Glutamatergic neuron (in vitro differentiated cells): ENCODE measurements at regions not wholly inside any gene's neighbourhood (a gene's known extent, or its start where the extent isn't known, plus 50 kb on each side); places are given as distances from the start of the nearest gene placed in this dataset.
"Not testable (repeated sequence)": the region's sequence is repeated elsewhere in the genome, so short reads cannot be mapped to it uniquely, and the experiment has no call there.

Source experiments
- DNase-seq: peaks from one replicate; pipeline ENCODE4 v3.0.0; 2022
- H3K27ac Mint-ChIP-seq: one replicate; pipeline ENCODE4 v1.8.0; 2020; ENCODE audit warnings: mild to moderate bottlenecking, mixed read lengths, inconsistent platforms; ENCODE audit not compliant: unreplicated experiment
- H3K27me3 Mint-ChIP-seq: one replicate; pipeline ENCODE4 v1.8.0; 2020; ENCODE audit warnings: mild to moderate bottlenecking, moderate library complexity, mixed read lengths, inconsistent platforms; ENCODE audit not compliant: unreplicated experiment
- H3K36me3 Mint-ChIP-seq: one replicate; pipeline ENCODE4 v1.8.0; 2020; ENCODE audit warnings: mild to moderate bottlenecking, mixed read lengths, inconsistent platforms; ENCODE audit not compliant: unreplicated experiment
- H3K4me1 Mint-ChIP-seq: one replicate; pipeline ENCODE4 v1.8.0; 2020; ENCODE audit warnings: mild to moderate bottlenecking, low read depth, mixed read lengths, inconsistent platforms; ENCODE audit not compliant: unreplicated experiment
- H3K4me3 Mint-ChIP-seq: one replicate; pipeline ENCODE4 v1.8.0; 2020; ENCODE audit warnings: mild to moderate bottlenecking, mixed read lengths, inconsistent platforms; ENCODE audit not compliant: unreplicated experiment
- H3K9me3 Mint-ChIP-seq: one replicate; pipeline ENCODE4 v1.8.0; 2020; ENCODE audit warnings: mild to moderate bottlenecking, moderate library complexity, mixed read lengths, inconsistent platforms; ENCODE audit not compliant: unreplicated experiment
- TF ChIP-seq, protein P1 (sequence below): fragments of 200-600 bp; sonication (generic); IDR thresholded peaks from one replicate; pipeline ENCODE4 v1.5.0; 2021; ENCODE audit not compliant: partially characterized antibody, unreplicated experiment

DNA sequence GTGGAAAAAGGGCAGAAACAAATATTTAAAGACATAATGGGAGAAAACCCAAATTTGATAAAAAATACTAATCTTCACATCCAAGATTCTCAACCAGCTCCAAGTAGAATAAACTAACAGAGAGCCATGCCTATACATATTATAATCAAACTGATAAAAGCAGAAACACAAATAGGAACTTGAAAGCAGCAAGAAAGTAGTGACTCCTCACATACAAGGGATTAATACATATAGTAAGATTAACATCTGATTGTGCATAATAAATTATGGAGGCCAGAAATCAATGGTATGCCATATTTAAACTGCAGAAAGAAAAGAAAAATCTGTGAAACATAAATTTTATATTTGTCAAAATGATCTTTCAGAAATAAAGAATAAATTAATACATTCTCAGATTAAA lies 454.3 kb upstream of the PCDH10 start:
- H3K9me3 Mint-ChIP-seq = no peaks in the 10 kb centered on the region
- no peaks in the 10 kb centered on the region for H3K4me1 Mint-ChIP-seq
- H3K27ac Mint-ChIP-seq = no peak overlapping the region
- H3K36me3 Mint-ChIP-seq = peaks cover 5% of the 10 kb centered on the region
- no peak for DNase-seq
- no peak overlapping the region for H3K4me3 Mint-ChIP-seq
- TF ChIP-seq, protein P1, sequence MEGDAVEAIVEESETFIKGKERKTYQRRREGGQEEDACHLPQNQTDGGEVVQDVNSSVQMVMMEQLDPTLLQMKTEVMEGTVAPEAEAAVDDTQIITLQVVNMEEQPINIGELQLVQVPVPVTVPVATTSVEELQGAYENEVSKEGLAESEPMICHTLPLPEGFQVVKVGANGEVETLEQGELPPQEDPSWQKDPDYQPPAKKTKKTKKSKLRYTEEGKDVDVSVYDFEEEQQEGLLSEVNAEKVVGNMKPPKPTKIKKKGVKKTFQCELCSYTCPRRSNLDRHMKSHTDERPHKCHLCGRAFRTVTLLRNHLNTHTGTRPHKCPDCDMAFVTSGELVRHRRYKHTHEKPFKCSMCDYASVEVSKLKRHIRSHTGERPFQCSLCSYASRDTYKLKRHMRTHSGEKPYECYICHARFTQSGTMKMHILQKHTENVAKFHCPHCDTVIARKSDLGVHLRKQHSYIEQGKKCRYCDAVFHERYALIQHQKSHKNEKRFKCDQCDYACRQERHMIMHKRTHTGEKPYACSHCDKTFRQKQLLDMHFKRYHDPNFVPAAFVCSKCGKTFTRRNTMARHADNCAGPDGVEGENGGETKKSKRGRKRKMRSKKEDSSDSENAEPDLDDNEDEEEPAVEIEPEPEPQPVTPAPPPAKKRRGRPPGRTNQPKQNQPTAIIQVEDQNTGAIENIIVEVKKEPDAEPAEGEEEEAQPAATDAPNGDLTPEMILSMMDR = no peak
- H3K27me3 Mint-ChIP-seq = no peaks in the 10 kb centered on the region

DNA sequence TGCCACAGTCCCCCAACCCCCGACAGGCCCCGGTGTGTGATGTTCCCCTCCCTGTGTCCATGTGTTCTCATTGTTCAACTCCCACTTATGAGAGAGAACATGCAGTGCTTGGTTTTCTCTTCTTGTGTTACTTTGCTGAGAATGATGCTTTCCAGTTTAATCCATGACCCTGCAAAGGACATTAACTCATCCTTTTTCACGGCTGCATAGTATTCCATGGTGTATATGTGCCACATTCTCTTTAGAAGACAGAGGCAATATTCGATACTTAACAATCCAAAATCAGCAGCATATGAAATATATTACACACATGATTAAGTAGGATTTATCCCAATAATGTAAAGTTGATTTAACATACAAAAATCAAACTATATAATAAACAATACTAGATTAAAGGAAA lies 451.6 kb upstream of the PCDH10 start:
- DNase-seq, H3K4me1 Mint-ChIP-seq, H3K4me3 Mint-ChIP-seq, H3K27ac Mint-ChIP-seq, H3K36me3 Mint-ChIP-seq, H3K27me3 Mint-ChIP-seq, H3K9me3 Mint-ChIP-seq: not testable (repeated sequence)

DNA sequence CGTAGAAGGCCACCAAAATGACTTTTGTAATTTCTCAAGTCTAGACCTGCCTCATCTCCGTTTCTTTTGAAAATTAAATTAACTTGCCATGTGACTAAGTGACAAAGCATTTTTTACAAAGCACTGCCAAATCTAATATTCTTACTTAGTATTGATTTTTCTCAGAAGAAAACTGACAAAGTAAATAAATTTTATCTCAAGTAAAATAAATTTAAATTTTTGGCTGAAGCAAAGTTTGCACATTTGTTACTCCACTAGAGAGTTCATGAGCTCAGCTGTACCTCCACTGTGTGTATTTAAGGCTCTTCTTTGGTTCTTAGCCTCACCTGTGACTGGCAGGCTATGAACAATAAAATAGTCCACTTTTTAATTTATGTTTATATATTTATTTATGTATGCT lies 441.1 kb upstream of the PCDH10 start:
- Mint-ChIP-seq H3K36me3 (no peaks in the 10 kb centered on the region), H3K9me3 (peaks cover 2% of the 10 kb centered on the region)
- TF ChIP-seq, protein P1 = no peak

DNA sequence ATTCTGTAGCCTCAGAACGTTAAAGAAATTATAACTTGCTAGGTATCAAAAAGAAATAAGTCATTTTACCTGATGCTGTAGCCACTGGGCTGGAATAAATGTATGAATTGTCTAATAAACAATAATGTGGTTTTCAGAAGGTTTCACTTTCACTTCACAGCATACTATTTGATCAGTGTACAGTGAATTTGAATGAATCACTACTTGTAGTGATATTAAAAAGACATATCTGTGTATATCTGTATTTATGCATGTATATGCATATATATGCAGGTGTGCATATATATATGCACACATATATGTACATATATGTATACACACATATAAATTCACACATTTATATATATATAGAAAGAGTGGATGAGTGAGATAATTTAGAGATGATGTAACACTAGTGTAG lies 440.0 kb upstream of the PCDH10 start:
- TF ChIP-seq, protein P1 = no peak
- Mint-ChIP-seq H3K27me3 (no peaks in the 10 kb centered on the region), H3K4me3 (no peak overlapping the region), H3K27ac (no peak overlapping the region), H3K36me3 (no peaks in the 10 kb centered on the region), H3K9me3 (peaks cover 2% of the 10 kb centered on the region), H3K4me1 (no peaks in the 10 kb centered on the region)
- DNase-seq = no peak

More for the DNA sequence above, 441.1 kb upstream of the PCDH10 start:
- H3K4me1 Mint-ChIP-seq = no peaks in the 10 kb centered on the region
- no peak for DNase-seq
- no peaks in the 10 kb centered on the region for H3K27me3 Mint-ChIP-seq
- H3K27ac Mint-ChIP-seq = no peak overlapping the region
- H3K4me3 Mint-ChIP-seq = no peak overlapping the region

DNA sequence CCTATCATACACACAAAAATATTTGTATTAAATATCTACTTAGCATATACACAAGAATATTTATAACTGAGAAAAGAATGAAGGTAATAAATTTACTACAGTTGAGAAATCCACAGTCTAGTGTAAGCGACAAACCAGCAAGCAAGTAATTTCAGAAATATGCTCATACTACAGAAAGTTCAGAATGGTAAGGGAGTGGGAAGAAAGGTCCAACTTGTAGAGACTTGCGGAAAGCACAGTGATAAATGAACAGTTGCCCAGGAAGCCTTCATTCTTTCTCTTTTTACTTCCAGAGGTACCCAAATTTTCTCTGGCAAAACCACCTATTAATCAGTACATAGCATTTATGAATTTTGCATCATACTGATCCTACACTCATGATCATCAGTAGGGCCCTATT lies 438.1 kb upstream of the PCDH10 start:
- Mint-ChIP-seq H3K4me3 (no peak overlapping the region), H3K4me1 (no peaks in the 10 kb centered on the region), H3K27me3 (no peaks in the 10 kb centered on the region), H3K27ac (no peak overlapping the region), H3K36me3 (no peaks in the 10 kb centered on the region), H3K9me3 (peaks cover 2% of the 10 kb centered on the region)
- no peak for DNase-seq
- TF ChIP-seq, protein P1 = no peak

DNA sequence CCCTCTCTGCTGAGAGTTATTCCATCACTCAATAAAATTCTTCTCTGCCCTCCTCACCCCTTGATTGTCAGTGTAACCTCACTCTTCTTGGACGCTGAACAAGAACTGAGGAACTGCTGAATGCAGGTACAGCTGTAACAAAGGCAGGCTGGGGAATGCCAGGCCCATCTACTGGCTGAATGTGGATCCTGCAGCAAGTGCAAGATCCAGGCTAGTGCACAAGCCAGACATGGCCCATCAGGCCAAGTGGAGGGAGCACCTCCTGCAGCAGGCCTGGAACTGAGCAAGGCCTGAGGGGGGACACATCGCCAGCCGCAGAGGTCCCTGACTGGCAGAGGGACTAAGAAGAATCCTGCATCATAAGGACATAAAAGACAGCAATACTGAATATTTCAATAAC lies 411.8 kb upstream of the PCDH10 start:
- TF ChIP-seq, protein P1 = no peak
- Mint-ChIP-seq H3K27me3 (no peaks in the 10 kb centered on the region), H3K36me3 (no peaks in the 10 kb centered on the region), H3K9me3 (no peaks in the 10 kb centered on the region), H3K4me3 (no peak overlapping the region), H3K4me1 (no peaks in the 10 kb centered on the region), H3K27ac (no peak overlapping the region)
- peak; percentile 22 for DNase-seq
